H1 (cell line): ENCODE measurements at regions not wholly inside any gene's neighbourhood (a gene's known extent, or its start where the extent isn't known, plus 50 kb on each side); places are given as distances from the start of the nearest gene placed in this dataset.

ENCODE experiments used
- ATF3 ChIP-seq: IDR thresholded peaks from 2 replicates; pipeline ENCODE4 v1.6.1; 2011; ENCODE audit warnings: low read depth, mild to moderate bottlenecking, low read length; ENCODE audit not compliant: insufficient read depth
- CHD2 ChIP-seq: IDR thresholded peaks from 2 replicates; pipeline ENCODE4 v1.6.1; 2012; ENCODE audit warnings: low read length, improper control_type of control experiment
- EP300 ChIP-seq, 2 experiments: IDR thresholded peaks; 1 replicate in 1 of 2; 2 replicates in 1 of 2; pipeline ENCODE4 v1.6.1; 2011 to 2012; ENCODE audit warnings: low read depth in 2 of 2, low read length in 2 of 2, mild to moderate bottlenecking in 2 of 2, borderline replicate concordance in 1 of 2, inconsistent platforms in 1 of 2, moderate library complexity in 1 of 2
- EZH2 ChIP-seq: fragments of 200-600 bp; sonication (generic); IDR thresholded peaks from 2 replicates; pipeline ENCODE4 v1.7.1; 2012; ENCODE audit warnings: low read depth, mild to moderate bottlenecking, moderate library complexity, low read length, inconsistent platforms; ENCODE audit not compliant: severe bottlenecking
- KDM1A ChIP-seq: fragments of 200-600, 300-600 bp; sonication (generic); IDR thresholded peaks from 2 replicates; pipeline ENCODE4 v1.7.1; 2016; ENCODE audit warnings: mild to moderate bottlenecking, low read length, borderline replicate concordance
- KDM4A ChIP-seq: IDR thresholded peaks from one replicate; pipeline ENCODE4 v1.7.1; 2012; ENCODE audit warnings: low read depth, mild to moderate bottlenecking, moderate library complexity, low read length, inconsistent platforms; ENCODE audit not compliant: severe bottlenecking
- NANOG ChIP-seq: IDR thresholded peaks from 2 replicates; pipeline ENCODE4 v1.6.1; 2011; ENCODE audit warnings: low read length, low read depth, mild to moderate bottlenecking, inconsistent platforms; ENCODE audit not compliant: insufficient read depth, poor library complexity, severe bottlenecking
- POLR2A ChIP-seq, 2 experiments: IDR thresholded peaks; 1 replicate in 1 of 2; 2 replicates in 1 of 2; pipeline ENCODE4 v1.6.1; 2011; ENCODE audit warnings: low read depth in 2 of 2, low read length in 2 of 2, mild to moderate bottlenecking in 2 of 2; ENCODE audit errors: control extremely low read depth in 1 of 2
- POLR2AphosphoS5 ChIP-seq: IDR thresholded peaks from 2 replicates; pipeline ENCODE4 v1.6.1; 2011; ENCODE audit warnings: low read depth, low read length
- SP4 ChIP-seq: IDR thresholded peaks from 2 replicates; pipeline ENCODE4 v1.6.1; 2012; ENCODE audit warnings: low read length, inconsistent platforms
- YY1 ChIP-seq: IDR thresholded peaks from 2 replicates; pipeline ENCODE4 v1.6.1; 2011; ENCODE audit warnings: low read depth, mild to moderate bottlenecking, low read length
- ZNF274 ChIP-seq: IDR thresholded peaks from 2 replicates; pipeline ENCODE4 v1.7.0; 2012; ENCODE audit warnings: low read length, borderline replicate concordance; ENCODE audit errors: extremely low read depth
- TF ChIP-seq, protein P1 (sequence below), 3 experiments: IDR thresholded peaks; 1 replicate in 2 of 3; 2 replicates in 1 of 3; pipeline versions ENCODE4 v1.5.1 to v1.6.1; 2011; ENCODE audit warnings: low read length in 3 of 3, mild to moderate bottlenecking in 3 of 3, inconsistent platforms in 2 of 3, low read depth in 1 of 3, moderate library complexity in 1 of 3; ENCODE audit not compliant: insufficient read depth in 1 of 3; ENCODE audit errors: control extremely low read depth in 1 of 3
- TF ChIP-seq, protein P2 (sequence below): IDR thresholded peaks from 2 replicates; pipeline ENCODE4 v1.6.1; 2012; ENCODE audit warnings: inconsistent platforms

DNA sequence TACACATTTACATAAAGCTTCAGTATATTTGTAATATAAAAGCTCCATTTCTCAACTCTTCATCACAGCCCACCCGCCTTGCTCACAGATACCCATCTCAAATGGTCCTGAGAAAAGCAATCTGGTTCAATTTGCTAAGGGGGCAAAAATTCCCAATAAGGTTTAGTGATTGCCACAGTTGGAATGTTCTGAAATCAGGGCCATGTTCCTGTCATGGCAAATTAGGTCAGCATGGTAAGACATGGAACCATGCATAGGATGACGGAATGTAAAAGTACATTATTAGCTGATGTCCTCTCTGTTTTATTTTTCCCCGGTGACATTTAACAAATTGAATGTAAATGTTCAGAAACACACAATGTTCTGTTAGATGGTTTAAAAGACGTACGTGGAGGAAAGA is 274.3 kb downstream of the MZT1 start:
- TF ChIP-seq POLR2A (IDR thresholded peaks at IDR 0.05; ENCODE audit: control extremely low read depth in 1 of 2, low read depth in 2 of 2, low read length in 2 of 2): no peak
- no peak for TF ChIP-seq NANOG
- TF ChIP-seq, protein P1, sequence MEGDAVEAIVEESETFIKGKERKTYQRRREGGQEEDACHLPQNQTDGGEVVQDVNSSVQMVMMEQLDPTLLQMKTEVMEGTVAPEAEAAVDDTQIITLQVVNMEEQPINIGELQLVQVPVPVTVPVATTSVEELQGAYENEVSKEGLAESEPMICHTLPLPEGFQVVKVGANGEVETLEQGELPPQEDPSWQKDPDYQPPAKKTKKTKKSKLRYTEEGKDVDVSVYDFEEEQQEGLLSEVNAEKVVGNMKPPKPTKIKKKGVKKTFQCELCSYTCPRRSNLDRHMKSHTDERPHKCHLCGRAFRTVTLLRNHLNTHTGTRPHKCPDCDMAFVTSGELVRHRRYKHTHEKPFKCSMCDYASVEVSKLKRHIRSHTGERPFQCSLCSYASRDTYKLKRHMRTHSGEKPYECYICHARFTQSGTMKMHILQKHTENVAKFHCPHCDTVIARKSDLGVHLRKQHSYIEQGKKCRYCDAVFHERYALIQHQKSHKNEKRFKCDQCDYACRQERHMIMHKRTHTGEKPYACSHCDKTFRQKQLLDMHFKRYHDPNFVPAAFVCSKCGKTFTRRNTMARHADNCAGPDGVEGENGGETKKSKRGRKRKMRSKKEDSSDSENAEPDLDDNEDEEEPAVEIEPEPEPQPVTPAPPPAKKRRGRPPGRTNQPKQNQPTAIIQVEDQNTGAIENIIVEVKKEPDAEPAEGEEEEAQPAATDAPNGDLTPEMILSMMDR (IDR thresholded peaks at IDR 0.05; ENCODE audit: control extremely low read depth in 1 of 3, insufficient read depth in 1 of 3, low read depth in 1 of 3, low read length in 3 of 3): no peak
- TF ChIP-seq EZH2: no peak
- TF ChIP-seq KDM1A: no peak
- no peak for TF ChIP-seq SP4
- no peak for TF ChIP-seq POLR2AphosphoS5
- no peak for TF ChIP-seq KDM4A
- TF ChIP-seq, protein P2, sequence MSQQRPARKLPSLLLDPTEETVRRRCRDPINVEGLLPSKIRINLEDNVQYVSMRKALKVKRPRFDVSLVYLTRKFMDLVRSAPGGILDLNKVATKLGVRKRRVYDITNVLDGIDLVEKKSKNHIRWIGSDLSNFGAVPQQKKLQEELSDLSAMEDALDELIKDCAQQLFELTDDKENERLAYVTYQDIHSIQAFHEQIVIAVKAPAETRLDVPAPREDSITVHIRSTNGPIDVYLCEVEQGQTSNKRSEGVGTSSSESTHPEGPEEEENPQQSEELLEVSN: no peak
- TF ChIP-seq YY1: no peak
- no peak for TF ChIP-seq EP300 (IDR thresholded peaks at IDR 0.05; ENCODE audit: borderline replicate concordance in 1 of 2, low read depth in 2 of 2, low read length in 2 of 2)
- TF ChIP-seq ATF3: no peak
- no peak for TF ChIP-seq CHD2
- no peak for TF ChIP-seq ZNF274
